ENCODE measurements at regions not wholly inside any gene's neighbourhood (a gene's known extent, or its start where the extent isn't known, plus 50 kb on each side); places are given as distances from the start of the nearest gene placed in this dataset.

DNA sequence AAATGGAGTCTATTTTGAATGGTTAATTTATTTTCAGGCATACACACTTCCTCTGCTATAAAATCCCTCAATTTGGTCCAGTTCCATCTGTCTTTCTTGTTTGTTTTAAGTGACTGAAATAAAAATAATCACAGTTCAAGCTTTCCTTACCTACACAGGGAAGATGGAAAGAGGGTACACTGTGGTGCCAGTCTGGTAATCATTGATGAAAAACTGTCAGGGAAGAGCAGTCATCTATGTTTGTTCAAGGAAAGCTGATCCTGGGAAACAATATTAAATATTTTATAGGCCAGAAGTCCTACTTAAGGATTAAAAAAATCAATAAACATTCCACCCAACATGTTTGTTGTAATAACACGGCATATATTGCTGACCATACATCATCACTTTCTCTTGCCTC is 115.2 kb upstream of the KCNMB2 start:
- Histone ChIP-seq H3K9me3 (no peaks in the 10 kb centered on the region), H3K4me1 (no peaks in the 10 kb centered on the region), H3K36me3 (no peaks in the 10 kb centered on the region), H3K27me3 (no peaks in the 10 kb centered on the region), H3K4me3 (ENCODE audit: low read depth, low read length) (no peak overlapping the region)
- TF ChIP-seq, protein P1, sequence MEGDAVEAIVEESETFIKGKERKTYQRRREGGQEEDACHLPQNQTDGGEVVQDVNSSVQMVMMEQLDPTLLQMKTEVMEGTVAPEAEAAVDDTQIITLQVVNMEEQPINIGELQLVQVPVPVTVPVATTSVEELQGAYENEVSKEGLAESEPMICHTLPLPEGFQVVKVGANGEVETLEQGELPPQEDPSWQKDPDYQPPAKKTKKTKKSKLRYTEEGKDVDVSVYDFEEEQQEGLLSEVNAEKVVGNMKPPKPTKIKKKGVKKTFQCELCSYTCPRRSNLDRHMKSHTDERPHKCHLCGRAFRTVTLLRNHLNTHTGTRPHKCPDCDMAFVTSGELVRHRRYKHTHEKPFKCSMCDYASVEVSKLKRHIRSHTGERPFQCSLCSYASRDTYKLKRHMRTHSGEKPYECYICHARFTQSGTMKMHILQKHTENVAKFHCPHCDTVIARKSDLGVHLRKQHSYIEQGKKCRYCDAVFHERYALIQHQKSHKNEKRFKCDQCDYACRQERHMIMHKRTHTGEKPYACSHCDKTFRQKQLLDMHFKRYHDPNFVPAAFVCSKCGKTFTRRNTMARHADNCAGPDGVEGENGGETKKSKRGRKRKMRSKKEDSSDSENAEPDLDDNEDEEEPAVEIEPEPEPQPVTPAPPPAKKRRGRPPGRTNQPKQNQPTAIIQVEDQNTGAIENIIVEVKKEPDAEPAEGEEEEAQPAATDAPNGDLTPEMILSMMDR (IDR thresholded peaks at IDR 0.05; ENCODE audit: low read depth, low read length), result no peak
- DNase-seq, result no peak

DNA sequence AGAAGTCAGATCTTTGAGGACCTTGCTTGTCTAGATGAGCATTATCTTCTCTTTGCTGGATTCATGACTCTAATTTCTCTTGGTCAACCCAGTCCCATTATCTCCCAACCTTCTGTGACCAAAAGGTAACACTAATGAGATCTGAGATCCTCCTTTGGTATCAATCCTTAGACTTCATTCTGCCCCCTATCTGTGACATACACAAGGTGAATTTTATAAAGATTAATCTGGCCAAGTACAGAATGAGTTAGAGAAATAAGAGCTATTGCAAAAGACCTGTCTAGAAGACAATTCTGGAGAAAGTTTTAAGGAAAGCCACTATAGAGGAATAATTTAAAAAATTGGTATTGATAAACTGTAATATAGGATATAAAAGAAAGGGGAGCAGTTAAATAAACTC is 113.8 kb upstream of the KCNMB2 start:
- DNase-seq, result no peak
- Histone ChIP-seq H3K27me3 (no peaks in the 10 kb centered on the region), H3K9me3 (no peaks in the 10 kb centered on the region), H3K36me3 (no peaks in the 10 kb centered on the region), H3K4me3 (ENCODE audit: low read depth, low read length) (no peak overlapping the region), H3K4me1 (no peaks in the 10 kb centered on the region)
- TF ChIP-seq, protein P1 (IDR thresholded peaks at IDR 0.05; ENCODE audit: low read depth, low read length), result no peak

DNA sequence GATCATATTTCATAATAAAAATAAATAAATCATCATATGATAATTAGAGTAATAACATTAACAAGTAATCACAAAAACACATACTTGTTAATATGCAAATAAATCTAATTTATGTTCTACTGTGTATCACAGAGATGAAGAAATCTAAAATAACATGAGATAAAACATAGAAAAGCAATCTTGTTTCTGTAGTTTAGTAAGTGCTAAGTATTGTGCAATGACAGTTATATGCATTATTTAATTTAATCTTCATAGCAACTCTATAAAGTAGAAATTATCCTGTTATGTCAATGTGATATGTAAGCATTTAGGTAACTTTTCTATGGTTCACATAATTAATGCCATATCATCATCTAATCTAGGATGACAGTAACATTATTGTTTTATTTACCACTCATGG is 108.2 kb upstream of the KCNMB2 start:
- TF ChIP-seq, protein P1 (IDR thresholded peaks at IDR 0.05; ENCODE audit: low read depth, low read length), result no peak
- H3K4me3 ChIP-seq (ENCODE audit: low read depth, low read length), result no peak overlapping the region
- H3K36me3 ChIP-seq, result no peaks in the 10 kb centered on the region
- no peaks in the 10 kb centered on the region for H3K4me1 ChIP-seq
- no peaks in the 10 kb centered on the region for H3K9me3 ChIP-seq
- no peaks in the 10 kb centered on the region for H3K27me3 ChIP-seq
- no peak for DNase-seq

DNA sequence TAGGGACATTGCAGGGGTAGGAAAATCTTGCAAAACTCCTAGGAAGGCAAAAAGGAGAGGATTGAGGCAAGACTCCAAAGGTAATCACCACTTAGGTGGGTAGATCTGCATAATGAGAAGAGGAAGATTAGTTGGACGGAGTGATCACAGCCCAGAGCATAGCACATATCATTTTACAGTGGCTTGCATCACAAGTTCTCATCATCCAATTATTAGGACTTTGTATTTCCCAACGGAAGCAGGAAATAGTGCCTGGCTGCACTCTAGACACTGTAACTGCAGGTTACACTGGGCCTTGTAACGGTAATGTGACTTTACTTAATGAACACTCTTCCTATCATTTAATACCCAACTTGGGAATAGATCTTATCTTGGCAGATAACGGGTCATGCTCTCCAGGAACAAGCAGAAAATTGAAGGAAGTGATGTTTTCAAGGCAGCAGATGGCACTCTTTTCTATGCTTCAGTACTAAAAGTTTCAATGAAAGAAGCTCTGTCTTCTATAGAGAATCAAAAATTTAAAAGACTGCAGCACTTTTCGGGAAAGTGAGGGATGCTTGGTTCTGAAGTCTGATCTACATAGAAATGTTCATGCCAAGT is 101.9 kb upstream of the KCNMB2 start:
- peaks cover 5% of the 10 kb centered on the region; the same call in 1 of the 2 replicates for H3K4me1 ChIP-seq
- DNase-seq, result no peak
- TF ChIP-seq, protein P1 (IDR thresholded peaks at IDR 0.05; ENCODE audit: low read depth, low read length), result peak; percentile 32; the same call in 1 of the 2 replicates
- H3K27me3 ChIP-seq, result no peaks in the 10 kb centered on the region
- no peaks in the 10 kb centered on the region for H3K9me3 ChIP-seq
- no peak overlapping the region for H3K4me3 ChIP-seq (ENCODE audit: low read depth, low read length)
- H3K36me3 ChIP-seq, result no peaks in the 10 kb centered on the region

DNA sequence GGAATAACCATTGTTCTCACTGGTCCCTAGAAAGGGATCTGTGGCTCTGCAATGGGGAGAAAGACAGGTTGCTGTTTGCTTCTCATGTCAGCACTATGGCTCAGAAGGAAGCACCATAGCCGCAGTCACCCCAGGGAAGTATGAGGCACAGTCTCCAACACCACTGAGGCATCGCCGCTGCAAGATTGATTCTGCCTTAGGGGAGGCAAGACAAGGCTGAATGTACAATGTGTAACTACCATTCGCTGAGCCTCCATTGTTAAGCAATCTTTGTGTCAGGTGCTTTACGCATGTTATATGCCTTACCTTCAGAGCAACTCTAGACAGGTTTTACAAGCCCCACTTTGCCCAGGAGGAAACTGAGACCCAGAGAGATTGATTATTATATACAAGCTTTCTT is 100.7 kb upstream of the KCNMB2 start:
- Histone ChIP-seq H3K36me3 (no peaks in the 10 kb centered on the region), H3K4me1 (peaks cover 5% of the 10 kb centered on the region; the same call in 1 of the 2 replicates), H3K27me3 (no peaks in the 10 kb centered on the region), H3K9me3 (no peaks in the 10 kb centered on the region), H3K4me3 (ENCODE audit: low read depth, low read length) (no peak overlapping the region)
- TF ChIP-seq, protein P1 (IDR thresholded peaks at IDR 0.05; ENCODE audit: low read depth, low read length), result no peak
- DNase-seq, result no peak

DNA sequence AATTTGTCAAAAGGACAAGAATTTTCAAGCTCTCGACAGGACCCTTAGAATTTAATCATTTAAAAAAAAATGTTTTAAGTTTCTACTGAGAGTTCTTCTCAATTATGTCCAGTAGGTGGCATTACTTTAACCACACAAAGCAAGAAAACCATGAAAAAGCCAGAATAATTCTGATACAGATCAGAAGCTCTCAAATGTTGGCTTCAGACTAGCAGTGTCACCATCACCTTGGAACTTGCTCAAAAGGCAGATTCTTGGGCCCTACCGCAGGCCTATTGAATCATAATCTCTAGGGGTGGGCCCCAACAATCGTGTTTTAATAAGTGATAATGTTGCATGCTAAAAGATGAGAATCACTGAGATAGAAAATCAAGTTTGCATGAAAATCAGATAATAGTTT is 99.5 kb upstream of the KCNMB2 start:
- Histone ChIP-seq H3K9me3 (no peaks in the 10 kb centered on the region), H3K4me1 (peaks cover 5% of the 10 kb centered on the region; the same call in 1 of the 2 replicates), H3K36me3 (no peaks in the 10 kb centered on the region), H3K27me3 (no peaks in the 10 kb centered on the region), H3K4me3 (ENCODE audit: low read depth, low read length) (no peak overlapping the region)
- no peak for DNase-seq
- TF ChIP-seq, protein P1 (IDR thresholded peaks at IDR 0.05; ENCODE audit: low read depth, low read length), result peak; percentile 65

Measured in BE2C (cell line).